Activated naive CD8-positive, alpha-beta T cell treated with anti-CD3 and anti-CD28 coated beads, Interleukin-2, amount 50 U/mL, for 24 hours (primary cell): ENCODE measurements at regions not wholly inside any gene's neighbourhood (a gene's known extent, or its start where the extent isn't known, plus 50 kb on each side); places are given as distances from the start of the nearest gene placed in this dataset.

Source experiments
- ATAC-seq: fragments of 150-1000 bp; cut with Tn5 transposase; one replicate; pipeline ENCODE4 v1.10.0; 2021
- DNase-seq: peaks from one replicate; pipeline ENCODE4 v3.0.0; 2021
- H3K27ac Mint-ChIP-seq: one replicate; pipeline ENCODE4 v1.8.0; 2021; ENCODE audit warnings: mild to moderate bottlenecking, mixed read lengths
- H3K27me3 Mint-ChIP-seq: one replicate; pipeline ENCODE4 v1.8.0; 2021; ENCODE audit warnings: mixed read lengths
- H3K36me3 Mint-ChIP-seq: one replicate; pipeline ENCODE4 v1.8.0; 2021; ENCODE audit warnings: low read depth, mixed read lengths
- H3K4me1 Mint-ChIP-seq: one replicate; pipeline ENCODE4 v1.8.0; 2021; ENCODE audit warnings: mixed read lengths
- H3K4me3 Mint-ChIP-seq: one replicate; pipeline ENCODE4 v1.8.0; 2021; ENCODE audit warnings: mild to moderate bottlenecking, moderate library complexity, mixed read lengths
- H3K9me3 Mint-ChIP-seq: one replicate; pipeline ENCODE4 v1.8.0; 2021; ENCODE audit warnings: mixed read lengths

GRCh38 chr2:6421138-6421730, 444.5 kb downstream of the CMPK2 start:
- DNase-seq, result no peak
- no peaks in the 10 kb centered on the region for H3K36me3 Mint-ChIP-seq
- no peak overlapping the region for H3K4me3 Mint-ChIP-seq
- peaks cover 2% of the 10 kb centered on the region for H3K27me3 Mint-ChIP-seq
- ATAC-seq, result no peak
- no peaks in the 10 kb centered on the region for H3K9me3 Mint-ChIP-seq
- H3K4me1 Mint-ChIP-seq, result no peaks in the 10 kb centered on the region
- no peak overlapping the region for H3K27ac Mint-ChIP-seq

- H3K27me3 Mint-ChIP-seq, result peaks cover 2% of the 10 kb centered on the region
- ATAC-seq (no peak), DNase-seq (no peak)
- H3K4me3 Mint-ChIP-seq, result no peak overlapping the region
- no peaks in the 10 kb centered on the region for H3K4me1 Mint-ChIP-seq
- H3K36me3 Mint-ChIP-seq, result no peaks in the 10 kb centered on the region
- no peak overlapping the region for H3K27ac Mint-ChIP-seq
- H3K9me3 Mint-ChIP-seq, result no peaks in the 10 kb centered on the region
Measured at GRCh38 chr2:6421888-6422287, 443.8 kb downstream of the CMPK2 start.

GRCh38 chr2:6423157-6423556, 442.6 kb downstream of the CMPK2 start:
- no peaks in the 10 kb centered on the region for H3K9me3 Mint-ChIP-seq
- DNase-seq, result no peak
- no peak for ATAC-seq
- H3K27ac Mint-ChIP-seq, result no peak overlapping the region
- H3K4me3 Mint-ChIP-seq, result no peak overlapping the region
- no peaks in the 10 kb centered on the region for H3K36me3 Mint-ChIP-seq
- H3K27me3 Mint-ChIP-seq, result no peaks in the 10 kb centered on the region
- no peaks in the 10 kb centered on the region for H3K4me1 Mint-ChIP-seq

GRCh38 chr2:6423944-6424343, 441.8 kb downstream of the CMPK2 start:
- DNase-seq (no peak), ATAC-seq (no peak)
- no peaks in the 10 kb centered on the region for H3K4me1 Mint-ChIP-seq
- H3K4me3 Mint-ChIP-seq, result no peak overlapping the region
- no peaks in the 10 kb centered on the region for H3K27me3 Mint-ChIP-seq
- H3K36me3 Mint-ChIP-seq, result no peaks in the 10 kb centered on the region
- H3K9me3 Mint-ChIP-seq, result no peaks in the 10 kb centered on the region
- no peak overlapping the region for H3K27ac Mint-ChIP-seq

- Mint-ChIP-seq H3K27me3 (no peaks in the 10 kb centered on the region), H3K4me1 (no peaks in the 10 kb centered on the region), H3K4me3 (no peak overlapping the region), H3K36me3 (no peaks in the 10 kb centered on the region), H3K9me3 (no peaks in the 10 kb centered on the region), H3K27ac (no peak overlapping the region)
- ATAC-seq, result no peak
- no peak for DNase-seq
Measured at GRCh38 chr2:6425032-6425431, 440.7 kb downstream of the CMPK2 start.

- DNase-seq (no peak), ATAC-seq (no peak)
- H3K27me3 Mint-ChIP-seq, result no peaks in the 10 kb centered on the region
- H3K4me3 Mint-ChIP-seq, result no peak overlapping the region
- H3K9me3 Mint-ChIP-seq, result no peaks in the 10 kb centered on the region
- H3K27ac Mint-ChIP-seq, result no peak overlapping the region
- H3K36me3 Mint-ChIP-seq, result no peaks in the 10 kb centered on the region
- H3K4me1 Mint-ChIP-seq, result no peaks in the 10 kb centered on the region
Measured at GRCh38 chr2:6429210-6429986, 436.3 kb downstream of the CMPK2 start.

GRCh38 chr2:6434438-6434837, 431.3 kb downstream of the CMPK2 start:
- DNase-seq (no peak), ATAC-seq (no peak)
- H3K36me3 Mint-ChIP-seq, result no peaks in the 10 kb centered on the region
- H3K27ac Mint-ChIP-seq, result no peak overlapping the region
- H3K4me1 Mint-ChIP-seq, result no peaks in the 10 kb centered on the region
- no peaks in the 10 kb centered on the region for H3K9me3 Mint-ChIP-seq
- no peak overlapping the region for H3K4me3 Mint-ChIP-seq
- H3K27me3 Mint-ChIP-seq, result no peaks in the 10 kb centered on the region

GRCh38 chr2:6441800-6442199, 423.9 kb downstream of the CMPK2 start:
- no peak overlapping the region for H3K27ac Mint-ChIP-seq
- no peak overlapping the region for H3K4me3 Mint-ChIP-seq
- no peaks in the 10 kb centered on the region for H3K9me3 Mint-ChIP-seq
- H3K36me3 Mint-ChIP-seq, result no peaks in the 10 kb centered on the region
- ATAC-seq, result no peak
- no peak for DNase-seq
- no peaks in the 10 kb centered on the region for H3K4me1 Mint-ChIP-seq
- no peaks in the 10 kb centered on the region for H3K27me3 Mint-ChIP-seq

- Mint-ChIP-seq H3K4me1 (no peaks in the 10 kb centered on the region), H3K27me3 (no peaks in the 10 kb centered on the region), H3K36me3 (no peaks in the 10 kb centered on the region), H3K27ac (no peak overlapping the region), H3K4me3 (no peak overlapping the region), H3K9me3 (no peaks in the 10 kb centered on the region)
- no peak for ATAC-seq
- DNase-seq, result no peak
Measured at GRCh38 chr2:6442252-6442985, 423.3 kb downstream of the CMPK2 start.

GRCh38 chr2:6443061-6443823, 422.5 kb downstream of the CMPK2 start:
- Mint-ChIP-seq H3K4me1 (no peaks in the 10 kb centered on the region), H3K27ac (no peak overlapping the region), H3K9me3 (no peaks in the 10 kb centered on the region), H3K4me3 (no peak overlapping the region), H3K36me3 (no peaks in the 10 kb centered on the region), H3K27me3 (peaks cover 2% of the 10 kb centered on the region)
- no peak for DNase-seq
- ATAC-seq, result no peak

- ATAC-seq, result no peak
- Mint-ChIP-seq H3K27ac (no peak overlapping the region), H3K4me3 (no peak overlapping the region), H3K9me3 (no peaks in the 10 kb centered on the region), H3K36me3 (no peaks in the 10 kb centered on the region), H3K4me1 (no peaks in the 10 kb centered on the region), H3K27me3 (peaks cover 2% of the 10 kb centered on the region)
- no peak for DNase-seq
Measured at GRCh38 chr2:6444514-6444913, 421.2 kb downstream of the CMPK2 start.

- no peak overlapping the region for H3K27ac Mint-ChIP-seq
- peaks cover 2% of the 10 kb centered on the region for H3K27me3 Mint-ChIP-seq
- H3K4me1 Mint-ChIP-seq, result no peaks in the 10 kb centered on the region
- no peaks in the 10 kb centered on the region for H3K36me3 Mint-ChIP-seq
- H3K9me3 Mint-ChIP-seq, result no peaks in the 10 kb centered on the region
- no peak for ATAC-seq
- H3K4me3 Mint-ChIP-seq, result no peak overlapping the region
- no peak for DNase-seq
Measured at GRCh38 chr2:6445156-6445555, 420.6 kb downstream of the CMPK2 start.

GRCh38 chr2:6446938-6447608, 418.6 kb downstream of the CMPK2 start:
- Mint-ChIP-seq H3K27me3 (peaks cover 2% of the 10 kb centered on the region), H3K4me1 (no peaks in the 10 kb centered on the region), H3K36me3 (no peaks in the 10 kb centered on the region)

GRCh38 chr2:6448893-6449292, 416.8 kb downstream of the CMPK2 start:
- Mint-ChIP-seq H3K27me3 (peaks cover 2% of the 10 kb centered on the region), H3K27ac (no peak overlapping the region), H3K4me1 (no peaks in the 10 kb centered on the region), H3K4me3 (no peak overlapping the region), H3K36me3 (no peaks in the 10 kb centered on the region), H3K9me3 (no peaks in the 10 kb centered on the region)
- no peak for DNase-seq
- ATAC-seq, result no peak

More at GRCh38 chr2:6446938-6447608, 418.6 kb downstream of the CMPK2 start:
- Mint-ChIP-seq H3K4me3 (no peak overlapping the region), H3K9me3 (no peaks in the 10 kb centered on the region), H3K27ac (no peak overlapping the region)
- DNase-seq, result no peak
- no peak for ATAC-seq
